ENCODE measurements at regions not wholly inside any gene's neighbourhood (a gene's known extent, or its start where the extent isn't known, plus 50 kb on each side); places are given as distances from the start of the nearest gene placed in this dataset.

DNA sequence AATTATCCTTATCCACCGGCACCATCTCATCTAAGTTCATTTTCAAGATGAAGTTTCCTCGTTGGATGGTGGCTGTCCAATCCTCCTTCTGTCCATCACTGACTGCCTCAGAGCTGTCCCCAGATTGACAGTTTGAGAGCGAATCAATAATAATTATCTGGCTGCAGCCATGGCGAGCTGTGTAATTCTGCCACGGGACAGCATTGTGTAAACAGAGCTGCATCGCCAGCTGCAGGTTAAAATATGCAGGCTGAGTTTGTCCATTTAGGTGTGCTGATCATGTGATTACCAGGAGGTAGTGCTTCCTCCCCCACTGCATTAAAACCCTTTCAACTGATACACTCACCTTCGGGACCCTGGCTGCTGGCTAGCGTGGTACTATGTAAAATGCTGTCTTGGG is 461.9 kb upstream of the ONECUT1 start:
- TF ChIP-seq IRF1 (CRISPR knock-in tag; IDR thresholded peaks at IDR 0.05; ENCODE audit: borderline replicate concordance) (no peak), HCFC1 (IDR thresholded peaks at IDR 0.05; ENCODE audit: low read depth, low read length) (no peak), ZNF140 (CRISPR knock-in tag; IDR thresholded peaks at IDR 0.05) (no peak), MCM2 (IDR thresholded peaks at IDR 0.05; ENCODE audit: low read depth) (no peak), BRCA1 (IDR thresholded peaks at IDR 0.05) (no peak), BRCA1 (CRISPR knock-in tag; IDR thresholded peaks at IDR 0.05) (no peak)
- TF ChIP-seq, protein P1, sequence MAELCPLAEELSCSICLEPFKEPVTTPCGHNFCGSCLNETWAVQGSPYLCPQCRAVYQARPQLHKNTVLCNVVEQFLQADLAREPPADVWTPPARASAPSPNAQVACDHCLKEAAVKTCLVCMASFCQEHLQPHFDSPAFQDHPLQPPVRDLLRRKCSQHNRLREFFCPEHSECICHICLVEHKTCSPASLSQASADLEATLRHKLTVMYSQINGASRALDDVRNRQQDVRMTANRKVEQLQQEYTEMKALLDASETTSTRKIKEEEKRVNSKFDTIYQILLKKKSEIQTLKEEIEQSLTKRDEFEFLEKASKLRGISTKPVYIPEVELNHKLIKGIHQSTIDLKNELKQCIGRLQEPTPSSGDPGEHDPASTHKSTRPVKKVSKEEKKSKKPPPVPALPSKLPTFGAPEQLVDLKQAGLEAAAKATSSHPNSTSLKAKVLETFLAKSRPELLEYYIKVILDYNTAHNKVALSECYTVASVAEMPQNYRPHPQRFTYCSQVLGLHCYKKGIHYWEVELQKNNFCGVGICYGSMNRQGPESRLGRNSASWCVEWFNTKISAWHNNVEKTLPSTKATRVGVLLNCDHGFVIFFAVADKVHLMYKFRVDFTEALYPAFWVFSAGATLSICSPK (IDR thresholded peaks at IDR 0.05; ENCODE audit: borderline replicate concordance), result no peak
